Osteocyte (in vitro differentiated cells): ENCODE measurements at regions not wholly inside any gene's neighbourhood (a gene's known extent, or its start where the extent isn't known, plus 50 kb on each side); places are given as distances from the start of the nearest gene placed in this dataset.

Experiments used
- DNase-seq: peaks from one replicate; pipeline ENCODE4 v3.0.0; 2021; ENCODE audit warnings: mixed read lengths; ENCODE audit not compliant: unreplicated experiment; ENCODE audit errors: extremely low spot score
- H3K27ac Mint-ChIP-seq: one replicate; pipeline ENCODE4 v1.8.0; 2021; ENCODE audit warnings: mild to moderate bottlenecking, mixed read lengths; ENCODE audit not compliant: unreplicated experiment
- H3K27me3 Mint-ChIP-seq: one replicate; pipeline ENCODE4 v1.8.0; 2021; ENCODE audit warnings: mixed read lengths; ENCODE audit not compliant: unreplicated experiment
- H3K36me3 Mint-ChIP-seq: one replicate; pipeline ENCODE4 v1.8.0; 2021; ENCODE audit warnings: mixed read lengths; ENCODE audit not compliant: unreplicated experiment
- H3K4me1 Mint-ChIP-seq: one replicate; pipeline ENCODE4 v1.8.0; 2021; ENCODE audit warnings: mixed read lengths; ENCODE audit not compliant: unreplicated experiment
- H3K4me3 Mint-ChIP-seq: one replicate; pipeline ENCODE4 v1.8.0; 2021; ENCODE audit warnings: mild to moderate bottlenecking, moderate library complexity, mixed read lengths; ENCODE audit not compliant: unreplicated experiment
- H3K9me3 Mint-ChIP-seq: one replicate; pipeline ENCODE4 v1.8.0; 2021; ENCODE audit warnings: mixed read lengths; ENCODE audit not compliant: unreplicated experiment
- CTCF ChIP-seq: fragments of 200-600 bp; sonication (generic); IDR thresholded peaks from 2 replicates; pipeline ENCODE4 v1.5.0; 2021; ENCODE audit warnings: antibody characterized with exemption, mild to moderate bottlenecking, moderate library complexity

- H3K9me3 Mint-ChIP-seq = no peaks in the 10 kb centered on the region
- H3K4me3 Mint-ChIP-seq = no peak overlapping the region
- no peaks in the 10 kb centered on the region for H3K36me3 Mint-ChIP-seq
- no peak overlapping the region for H3K27ac Mint-ChIP-seq
- DNase-seq = no peak
- H3K4me1 Mint-ChIP-seq = peaks cover 11% of the 10 kb centered on the region
- TF ChIP-seq CTCF = no peak
- peaks cover 9% of the 10 kb centered on the region for H3K27me3 Mint-ChIP-seq
Observed at GRCh38 chr16:11404603-11405002, 59.3 kb downstream of the RMI2 start.

GRCh38 chr16:11405331-11406176, 60.3 kb downstream of the RMI2 start:
- Mint-ChIP-seq H3K4me1 (peaks cover 14% of the 10 kb centered on the region), H3K4me3 (no peak overlapping the region)

GRCh38 chr16:11406177-11406560, 60.9 kb downstream of the RMI2 start:
- Mint-ChIP-seq H3K4me3 (no peak overlapping the region), H3K36me3 (no peaks in the 10 kb centered on the region), H3K4me1 (peaks cover 20% of the 10 kb centered on the region), H3K9me3 (no peaks in the 10 kb centered on the region), H3K27me3 (peaks cover 9% of the 10 kb centered on the region), H3K27ac (no peak overlapping the region)
- DNase-seq = no peak
- no peak for TF ChIP-seq CTCF

More at GRCh38 chr16:11405331-11406176, 60.3 kb downstream of the RMI2 start:
- H3K9me3 Mint-ChIP-seq = no peaks in the 10 kb centered on the region
- no peaks in the 10 kb centered on the region for H3K36me3 Mint-ChIP-seq
- peaks cover 9% of the 10 kb centered on the region for H3K27me3 Mint-ChIP-seq
- peak; percentile 64 for TF ChIP-seq CTCF
- DNase-seq = no peak
- no peak overlapping the region for H3K27ac Mint-ChIP-seq

GRCh38 chr16:11407047-11407982, 62.1 kb downstream of the RMI2 start:
- H3K9me3 Mint-ChIP-seq = no peaks in the 10 kb centered on the region
- TF ChIP-seq CTCF = peak; percentile 78
- no peaks in the 10 kb centered on the region for H3K36me3 Mint-ChIP-seq
- no peak for DNase-seq
- H3K4me1 Mint-ChIP-seq = peaks cover 29% of the 10 kb centered on the region
- peaks cover 9% of the 10 kb centered on the region for H3K27me3 Mint-ChIP-seq
- H3K4me3 Mint-ChIP-seq = no peak overlapping the region
- peak overlapping the region; percentile 45 for H3K27ac Mint-ChIP-seq

GRCh38 chr16:11408216-11408615, 63.0 kb downstream of the RMI2 start:
- Mint-ChIP-seq H3K27me3 (peaks cover 5% of the 10 kb centered on the region), H3K27ac (no peak overlapping the region), H3K9me3 (no peaks in the 10 kb centered on the region), H3K4me1 (peaks cover 29% of the 10 kb centered on the region), H3K4me3 (no peak overlapping the region), H3K36me3 (no peaks in the 10 kb centered on the region)
- TF ChIP-seq CTCF = no peak
- no peak for DNase-seq
